ENCODE measurements at regions not wholly inside any gene's neighbourhood (a gene's known extent, or its start where the extent isn't known, plus 50 kb on each side); places are given as distances from the start of the nearest gene placed in this dataset.
"Not testable (repeated sequence)": the region's sequence is repeated elsewhere in the genome, so short reads cannot be mapped to it uniquely, and the experiment has no call there.

- not testable (repeated sequence) for TF ChIP-seq CTCF, POLR2A (IDR thresholded peaks at IDR 0.05)
These were observed 191.6 kb upstream of the MGAT5 start for GRCh38 chr2:134062235-134062634.
